Panc1 (cell line): ENCODE measurements at regions not wholly inside any gene's neighbourhood (a gene's known extent, or its start where the extent isn't known, plus 50 kb on each side); places are given as distances from the start of the nearest gene placed in this dataset.

Experiments
- ATAC-seq: fragments of 200-7000 bp; cut with Tn5 transposase; 2 replicates; pipeline ENCODE4 v1.9.1; 2020; ENCODE audit warnings: mild to moderate bottlenecking, moderate library complexity
- BruUV-seq: library from RNA; stranded (reverse); fragments of 400-500 nt; replicated peaks from 2 replicates; lab custom pipeline; 2021; lab: Mats Ljungman, UMichigan
- CTCF ChIA-PET: fragments of 300-600 bp; sonication (Branson Sonifier 250); formaldehyde crosslinking; loops from one replicate; lab custom pipeline; 2022; ENCODE audit warnings: antibody characterized with exemption; lab: Charles Lee
- POLR2A ChIA-PET: fragments of 300-600 bp; sonication (Branson Sonifier 250); formaldehyde crosslinking; loops from one replicate; lab custom pipeline; 2022; ENCODE audit warnings: antibody characterized with exemption; lab: Charles Lee
- DNase-seq: peaks from one replicate; pipeline ENCODE4 v3.0.0-alpha.2; 2010; ENCODE audit warnings: low read depth, low spot score
- H3K27ac ChIP-seq: 2 replicates; pipeline ENCODE4 v1.5.1; 2011; ENCODE audit warnings: mild to moderate bottlenecking, low read length, inconsistent platforms
- H3K27me3 ChIP-seq: fragments of 200-500 bp; sonication (Bioruptor generic); 2 replicates; pipeline ENCODE4 v1.6.0; 2014; ENCODE audit warnings: low read length, inconsistent platforms; ENCODE audit not compliant: control insufficient read depth, insufficient read depth
- H3K36me3 ChIP-seq: fragments of 200-500 bp; sonication (Bioruptor generic); 2 replicates; pipeline ENCODE4 v1.5.1; 2014; ENCODE audit warnings: inconsistent platforms, mild to moderate bottlenecking, low read length, moderate library complexity; ENCODE audit not compliant: control insufficient read depth, insufficient read depth
- H3K4me1 ChIP-seq: 2 replicates; pipeline ENCODE4 v1.5.1; 2011; ENCODE audit warnings: inconsistent platforms, mild to moderate bottlenecking, low read length, moderate library complexity; ENCODE audit not compliant: control insufficient read depth, insufficient read depth
- H3K4me3 ChIP-seq, 2 experiments: 2 replicates each; pipeline ENCODE4 v1.5.1; 2011 to 2012; ENCODE audit warnings: low read depth in 2 of 2, low read length in 2 of 2, mild to moderate bottlenecking in 2 of 2, inconsistent platforms in 1 of 2, moderate library complexity in 1 of 2
- H3K9me3 ChIP-seq: fragments of 200-500 bp; sonication (Bioruptor generic); 2 replicates; pipeline ENCODE4 v1.5.1; 2014; ENCODE audit warnings: low read depth, mild to moderate bottlenecking, inconsistent platforms, low read length, moderate library complexity; ENCODE audit not compliant: control insufficient read depth, insufficient read depth
- CTCF ChIP-seq: fragments of 450-650 bp; IDR thresholded peaks from 2 replicates; pipeline ENCODE4 v1.5.1; 2017; ENCODE audit warnings: mild to moderate bottlenecking
- POLR2AphosphoS5 ChIP-seq: IDR thresholded peaks from 2 replicates; pipeline ENCODE4 v1.6.1; 2012; ENCODE audit warnings: mild to moderate bottlenecking, low read depth, low read length, moderate library complexity
- REST ChIP-seq, 2 experiments: IDR thresholded peaks; 2 replicates each; pipeline ENCODE4 v1.6.1; 2011 to 2012; ENCODE audit warnings: low read depth in 2 of 2, control low read depth in 1 of 2, low read length in 1 of 2, mild to moderate bottlenecking in 1 of 2, moderate library complexity in 1 of 2; ENCODE audit not compliant: insufficient read depth in 1 of 2
- SIN3A ChIP-seq: IDR thresholded peaks from 2 replicates; pipeline ENCODE4 v1.6.1; 2012; ENCODE audit warnings: low read depth, mild to moderate bottlenecking, low read length, moderate library complexity, borderline replicate concordance; ENCODE audit not compliant: insufficient read depth
- TCF7L2 ChIP-seq: IDR thresholded peaks from 2 replicates; pipeline ENCODE4 v1.6.1; 2011; ENCODE audit warnings: mild to moderate bottlenecking, low read depth, low read length, inconsistent platforms
- in situ Hi-C: cut with HindIII; loops from 2 replicates; pipeline ENCODE4 v1.10.0; 2016; ENCODE audit warnings: low sequenced_read_pairs, low pct_unique_long_range_greater_than_20kb
- intact Hi-C: fragments of 100-400 bp; cut with micrococcal nuclease; formaldehyde crosslinking; loops from one replicate; pipeline ENCODE4 v1.10.0; 2022; ENCODE audit not compliant: unreplicated experiment

DNA sequence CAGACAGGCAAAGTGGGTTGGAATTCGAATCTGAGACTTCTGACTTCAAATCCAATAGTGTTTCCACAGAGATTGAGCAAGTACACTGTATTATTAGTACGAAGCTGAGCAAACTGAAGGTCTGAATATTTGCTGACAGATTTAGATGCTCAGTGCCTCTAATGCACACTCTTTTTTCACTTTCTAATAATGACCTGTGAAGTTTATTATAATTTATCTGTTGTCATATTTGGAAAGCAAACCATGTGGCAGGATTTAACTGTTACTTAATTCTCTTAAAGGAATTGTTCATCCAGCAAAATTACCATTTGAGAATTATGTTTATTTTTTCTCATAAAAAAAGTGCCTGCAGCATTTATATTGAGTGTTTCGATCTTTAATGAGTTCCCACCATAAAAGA lies 277.3 kb downstream of the DMRT2 start:
- no peaks in the 10 kb centered on the region for H3K27me3 ChIP-seq
- in situ Hi-C loops: no loop called here
- no TSS peak for BruUV-seq
- ATAC-seq: no peak
- no peak for DNase-seq
- no peak overlapping the region for H3K4me3 ChIP-seq
- intact Hi-C loops: no loop called here
- TF ChIP-seq POLR2AphosphoS5: no peak
- no peak for TF ChIP-seq REST (IDR thresholded peaks at IDR 0.05; ENCODE audit: insufficient read depth in 1 of 2, low read depth in 2 of 2, low read length in 1 of 2)
- TF ChIP-seq SIN3A: no peak
- TF ChIP-seq TCF7L2: no peak
- TF ChIP-seq CTCF: no peak
- H3K27ac ChIP-seq: no peak overlapping the region
- POLR2A ChIA-PET: no interaction called here
- H3K9me3 ChIP-seq: no peaks in the 10 kb centered on the region
- no peaks in the 10 kb centered on the region for H3K36me3 ChIP-seq
- CTCF ChIA-PET: no interaction called here
- H3K4me1 ChIP-seq: no peaks in the 10 kb centered on the region

DNA sequence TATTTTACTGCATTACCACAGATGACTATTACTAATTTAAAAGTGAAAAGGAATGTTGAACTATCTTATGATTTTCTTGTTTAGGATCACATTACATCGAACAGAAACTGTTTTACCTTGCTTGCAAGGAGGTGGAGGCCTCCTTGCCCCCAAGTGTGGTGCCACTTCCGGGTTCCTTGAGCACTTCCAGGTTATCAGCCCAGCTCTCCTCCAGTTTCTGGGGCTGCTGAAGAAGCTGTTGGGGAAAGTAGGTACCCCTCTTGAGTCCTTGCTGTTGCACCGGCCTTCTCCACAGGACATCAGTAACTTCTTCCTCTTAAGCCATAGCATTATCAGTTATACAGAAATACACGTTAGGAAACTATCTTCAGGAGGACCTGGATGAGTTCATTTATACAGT lies 278.2 kb downstream of the DMRT2 start:
- no peak overlapping the region for H3K27ac ChIP-seq
- BruUV-seq: no TSS peak
- POLR2A ChIA-PET: no interaction called here

More for the DNA sequence above, 278.2 kb downstream of the DMRT2 start:
- no peaks in the 10 kb centered on the region for H3K36me3 ChIP-seq
- in situ Hi-C loops: no loop called here
- H3K4me1 ChIP-seq: no peaks in the 10 kb centered on the region
- TF ChIP-seq POLR2AphosphoS5 (no peak), CTCF (no peak), TCF7L2 (no peak)
- intact Hi-C loops: no loop called here
- CTCF ChIA-PET: no interaction called here
- no peak overlapping the region for H3K4me3 ChIP-seq
- H3K27me3 ChIP-seq: no peaks in the 10 kb centered on the region
- H3K9me3 ChIP-seq: no peaks in the 10 kb centered on the region
- ATAC-seq (no peak), DNase-seq (no peak)
